ENCODE measurements at regions not wholly inside any gene's neighbourhood (a gene's known extent, or its start where the extent isn't known, plus 50 kb on each side); places are given as distances from the start of the nearest gene placed in this dataset.

DNA sequence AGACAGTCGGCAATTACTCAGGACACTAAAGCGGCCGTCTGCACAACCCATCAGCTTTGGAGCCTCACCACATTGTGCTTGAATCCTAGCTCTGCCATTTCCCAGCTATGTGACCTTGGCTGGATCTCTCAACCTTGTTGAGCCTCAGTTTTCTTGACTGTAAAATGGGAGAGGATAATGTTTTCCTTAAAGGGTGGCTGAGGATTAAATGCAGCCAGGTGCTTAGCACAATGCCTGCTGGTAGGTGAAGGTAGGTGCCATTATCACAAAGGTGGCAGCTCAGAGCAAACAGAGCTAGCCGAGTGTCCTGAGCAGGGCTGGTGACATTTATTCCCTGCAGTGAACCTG lies 508.5 kb upstream of the ZMIZ1 start:
- no peak for TF ChIP-seq EP300 (IDR thresholded peaks at IDR 0.05)
- TF ChIP-seq, protein P1, sequence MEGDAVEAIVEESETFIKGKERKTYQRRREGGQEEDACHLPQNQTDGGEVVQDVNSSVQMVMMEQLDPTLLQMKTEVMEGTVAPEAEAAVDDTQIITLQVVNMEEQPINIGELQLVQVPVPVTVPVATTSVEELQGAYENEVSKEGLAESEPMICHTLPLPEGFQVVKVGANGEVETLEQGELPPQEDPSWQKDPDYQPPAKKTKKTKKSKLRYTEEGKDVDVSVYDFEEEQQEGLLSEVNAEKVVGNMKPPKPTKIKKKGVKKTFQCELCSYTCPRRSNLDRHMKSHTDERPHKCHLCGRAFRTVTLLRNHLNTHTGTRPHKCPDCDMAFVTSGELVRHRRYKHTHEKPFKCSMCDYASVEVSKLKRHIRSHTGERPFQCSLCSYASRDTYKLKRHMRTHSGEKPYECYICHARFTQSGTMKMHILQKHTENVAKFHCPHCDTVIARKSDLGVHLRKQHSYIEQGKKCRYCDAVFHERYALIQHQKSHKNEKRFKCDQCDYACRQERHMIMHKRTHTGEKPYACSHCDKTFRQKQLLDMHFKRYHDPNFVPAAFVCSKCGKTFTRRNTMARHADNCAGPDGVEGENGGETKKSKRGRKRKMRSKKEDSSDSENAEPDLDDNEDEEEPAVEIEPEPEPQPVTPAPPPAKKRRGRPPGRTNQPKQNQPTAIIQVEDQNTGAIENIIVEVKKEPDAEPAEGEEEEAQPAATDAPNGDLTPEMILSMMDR (IDR thresholded peaks at IDR 0.05), result no peak
- TF ChIP-seq POLR2A (IDR thresholded peaks at IDR 0.05), result no peak
- H3K4me3 ChIP-seq, result no peak overlapping the region
- intact Hi-C loops (cut with DNase I), result no loop called here
- no peaks in the 10 kb centered on the region for H3K9me3 ChIP-seq
- no peaks in the 10 kb centered on the region for H3K36me3 ChIP-seq
- no peaks in the 10 kb centered on the region for H3K27me3 ChIP-seq
- no peaks in the 10 kb centered on the region for H3K4me1 ChIP-seq (ENCODE audit: insufficient read depth)
- no peak overlapping the region for H3K27ac ChIP-seq
- 73 to 88% (median 82%) methylated on average over 4 of the region's 4 CpGs for WGBS, 3 donors
- no peak for DNase-seq

DNA sequence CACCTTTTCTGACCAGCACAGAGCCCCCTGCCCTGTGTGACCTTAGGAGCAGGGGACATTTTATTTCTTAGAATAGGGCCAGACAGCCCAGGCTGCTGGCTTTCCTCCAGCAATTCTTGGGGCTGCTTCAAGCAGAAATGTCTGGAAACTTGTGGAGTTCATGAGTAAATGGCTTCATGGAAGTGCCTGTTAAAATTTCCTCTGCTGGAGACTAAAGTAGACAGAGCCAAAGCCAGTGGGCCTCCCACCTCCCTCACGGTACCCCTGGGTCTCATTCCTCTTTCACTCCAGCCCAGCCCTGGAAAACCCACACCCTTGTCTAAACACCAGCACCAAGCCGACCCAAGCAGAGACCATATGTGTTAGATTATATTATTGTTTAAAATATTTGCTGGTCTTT lies 505.5 kb upstream of the ZMIZ1 start:
- Histone ChIP-seq H3K4me3 (no peak overlapping the region), H3K27me3 (no peaks in the 10 kb centered on the region), H3K27ac (no peak overlapping the region), H3K4me1 (ENCODE audit: insufficient read depth) (no peaks in the 10 kb centered on the region), H3K36me3 (no peaks in the 10 kb centered on the region), H3K9me3 (no peaks in the 10 kb centered on the region)
- TF ChIP-seq EP300 (IDR thresholded peaks at IDR 0.05) (no peak), POLR2A (IDR thresholded peaks at IDR 0.05) (no peak)
- TF ChIP-seq, protein P1 (IDR thresholded peaks at IDR 0.05), result no peak
- DNase-seq, result no peak
- intact Hi-C loops (cut with DNase I), result no loop called here
- 24 to 28% (median 27%) methylated on average over 2 of the region's 2 CpGs for WGBS, 3 donors

DNA sequence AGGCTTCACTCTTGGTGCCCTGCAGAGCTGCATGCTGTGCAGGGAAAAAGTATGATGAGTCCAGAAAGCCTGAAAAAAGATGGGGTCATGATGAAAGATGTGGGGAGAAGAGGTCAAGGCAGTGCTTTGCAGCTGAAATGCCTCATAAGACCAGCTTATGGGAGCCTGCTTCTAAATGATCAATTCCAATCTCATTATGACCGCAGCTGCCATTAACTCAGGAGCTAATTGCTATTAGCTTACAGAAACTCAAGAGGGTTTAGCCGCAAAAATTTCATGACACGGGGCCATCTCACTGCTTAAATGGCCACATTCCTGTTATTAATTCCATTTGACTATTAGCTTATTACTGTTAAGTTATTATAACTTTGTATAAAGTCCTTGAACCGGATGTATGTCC lies 502.9 kb upstream of the ZMIZ1 start:
- intact Hi-C loops (cut with DNase I), result no loop called here
- Histone ChIP-seq H3K4me1 (ENCODE audit: insufficient read depth) (no peaks in the 10 kb centered on the region), H3K27me3 (no peaks in the 10 kb centered on the region), H3K27ac (no peak overlapping the region), H3K4me3 (no peak overlapping the region), H3K36me3 (no peaks in the 10 kb centered on the region), H3K9me3 (no peaks in the 10 kb centered on the region)
- WGBS, 3 donors, result 88 to 96% (median 93%) methylated on average over 4 of the region's 4 CpGs
- TF ChIP-seq POLR2A (IDR thresholded peaks at IDR 0.05), result no peak
- TF ChIP-seq, protein P1 (IDR thresholded peaks at IDR 0.05), result no peak
- TF ChIP-seq EP300 (IDR thresholded peaks at IDR 0.05), result no peak
- no peak for DNase-seq

DNA sequence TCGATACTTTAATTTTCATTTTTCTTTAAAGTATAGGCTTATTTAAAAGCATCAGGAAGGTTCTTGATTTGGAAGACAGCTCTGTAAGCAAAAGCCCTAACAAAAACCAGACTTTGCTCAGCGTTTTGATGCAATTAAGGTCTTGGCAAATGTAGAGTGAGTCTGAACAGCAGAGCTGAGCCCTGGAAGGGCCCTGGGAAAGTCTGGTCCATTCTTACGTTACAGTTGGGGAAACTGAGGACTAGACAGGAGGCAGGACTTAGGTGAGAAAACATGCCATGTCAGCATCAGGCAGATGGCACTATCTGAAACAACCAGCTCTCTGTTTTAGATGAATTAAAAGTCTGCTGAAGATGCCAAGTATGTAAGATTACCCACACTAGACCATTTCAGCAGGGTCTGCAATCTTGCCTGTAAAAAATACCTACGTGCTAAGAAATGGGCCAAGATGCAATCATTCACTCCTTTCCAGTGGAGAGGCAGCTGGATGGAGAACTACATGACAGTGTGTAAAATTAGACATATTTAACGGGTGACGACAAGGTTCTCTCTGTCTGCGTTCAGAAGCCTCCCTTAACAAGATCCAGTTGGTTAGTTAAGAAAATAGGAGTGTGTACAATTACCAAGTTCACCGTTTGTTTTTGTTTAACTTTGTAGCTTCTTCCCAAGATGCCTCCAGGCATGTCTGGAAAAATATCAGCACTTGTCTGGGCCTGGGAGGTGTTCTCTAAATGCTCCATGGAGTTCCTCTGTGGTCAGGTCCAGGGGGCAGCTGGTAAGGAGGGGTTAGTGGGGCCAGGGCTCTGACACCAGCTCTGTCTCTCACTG lies 502.3 kb upstream of the ZMIZ1 start:
- no peak overlapping the region for H3K27ac ChIP-seq
- H3K4me1 ChIP-seq (ENCODE audit: insufficient read depth), result no peaks in the 10 kb centered on the region
- 39 to 44% (median 42%) methylated on average over 8 of the region's 8 CpGs for WGBS, 3 donors
- no peaks in the 10 kb centered on the region for H3K9me3 ChIP-seq
- intact Hi-C loops (cut with DNase I), result no loop called here
- no peaks in the 10 kb centered on the region for H3K36me3 ChIP-seq
- no peaks in the 10 kb centered on the region for H3K27me3 ChIP-seq
- H3K4me3 ChIP-seq, result no peak overlapping the region
- TF ChIP-seq, protein P1 (IDR thresholded peaks at IDR 0.05), result no peak
- no peak for TF ChIP-seq EP300 (IDR thresholded peaks at IDR 0.05)
- TF ChIP-seq POLR2A (IDR thresholded peaks at IDR 0.05), result no peak
- no peak for DNase-seq
